SK-N-SH treated with all-trans-retinoic acid at 6 μM for 48 hours (cell line): ENCODE measurements at regions not wholly inside any gene's neighbourhood (a gene's known extent, or its start where the extent isn't known, plus 50 kb on each side); places are given as distances from the start of the nearest gene placed in this dataset.

Experiments used
- ATAC-seq: fragments of 200-7000 bp; cut with Tn5 transposase; 3 replicates; pipeline ENCODE4 v1.9.1; 2020; ENCODE audit warnings: mild to moderate bottlenecking, moderate library complexity
- ARNTL ChIP-seq: fragments of 450-650 bp; formaldehyde crosslinking; IDR thresholded peaks from 2 replicates; pipeline ENCODE4 v1.5.0; 2020; ENCODE audit warnings: low read depth, mild to moderate bottlenecking, moderate library complexity, borderline replicate concordance
- BACH2 ChIP-seq: fragments of 250-450 bp; sonication (Bioruptor Pico); IDR thresholded peaks from 2 replicates; pipeline ENCODE4 v1.9.0; 2021; ENCODE audit warnings: mild to moderate bottlenecking, borderline replicate concordance
- ESRRG ChIP-seq: fragments of 250-450 bp; sonication (Bioruptor Pico); IDR thresholded peaks from 2 replicates; pipeline ENCODE4 v1.6.1; 2021; ENCODE audit warnings: mild to moderate bottlenecking
- ISL1 ChIP-seq: fragments of 250-450 bp; sonication (Bioruptor Pico); IDR thresholded peaks from 2 replicates; pipeline ENCODE4 v2.1.2; 2022; ENCODE audit warnings: mild to moderate bottlenecking, moderate library complexity
- OSR1 ChIP-seq: fragments of 250-450 bp; sonication (Bioruptor Pico); IDR thresholded peaks from 2 replicates; pipeline ENCODE4 v1.8.0; 2022; ENCODE audit warnings: moderate library complexity, mild to moderate bottlenecking, inconsistent platforms
- PPARA ChIP-seq: fragments of 250-450 bp; sonication (Bioruptor Pico); IDR thresholded peaks from 2 replicates; pipeline ENCODE4 v1.5.0; 2020; ENCODE audit warnings: mild to moderate bottlenecking, borderline replicate concordance
- RARB ChIP-seq: fragments of 250-450 bp; sonication (Bioruptor Pico); IDR thresholded peaks from 2 replicates; pipeline ENCODE4 v1.8.0; 2021; ENCODE audit warnings: mild to moderate bottlenecking, moderate library complexity
- TCF4 ChIP-seq: fragments of 250-450 bp; sonication (Bioruptor Pico); IDR thresholded peaks from 2 replicates; pipeline ENCODE4 v1.8.0; 2021; ENCODE audit warnings: mild to moderate bottlenecking, moderate library complexity, borderline replicate concordance
- TOX ChIP-seq: fragments of 250-450 bp; sonication (Bioruptor Pico); IDR thresholded peaks from 2 replicates; pipeline ENCODE4 v1.8.0; 2021; ENCODE audit warnings: mild to moderate bottlenecking, moderate library complexity, borderline replicate concordance
- ZC3H10 ChIP-seq: fragments of 250-450 bp; sonication (Bioruptor Pico); IDR thresholded peaks from 2 replicates; pipeline ENCODE4 v1.5.1; 2021; ENCODE audit warnings: mild to moderate bottlenecking, moderate library complexity
- ZFP3 ChIP-seq: fragments of 250-450 bp; sonication (Bioruptor Pico); IDR thresholded peaks from 2 replicates; pipeline ENCODE4 v1.5.0; 2020; ENCODE audit warnings: mild to moderate bottlenecking, moderate library complexity
- ZFP30 ChIP-seq: fragments of 450-650 bp; formaldehyde crosslinking; IDR thresholded peaks from 2 replicates; pipeline ENCODE4 v1.5.0; 2022; ENCODE audit warnings: mild to moderate bottlenecking, moderate library complexity
- ZNF565 ChIP-seq: fragments of 450-650 bp; formaldehyde crosslinking; conservative IDR thresholded peaks from 2 replicates; pipeline ENCODE4 v1.5.0; 2020; ENCODE audit warnings: low read depth, mild to moderate bottlenecking, moderate library complexity
- ZNF70 ChIP-seq: fragments of 450-650 bp; formaldehyde crosslinking; IDR thresholded peaks from 2 replicates; pipeline ENCODE4 v1.5.0; 2020; ENCODE audit warnings: mild to moderate bottlenecking, moderate library complexity
- ZNF8 ChIP-seq: fragments of 450-650 bp; formaldehyde crosslinking; IDR thresholded peaks from 2 replicates; pipeline ENCODE4 v1.5.0; 2020; ENCODE audit warnings: mild to moderate bottlenecking, moderate library complexity
- TF ChIP-seq, protein P1 (sequence below): fragments of 250-450 bp; sonication (Bioruptor Pico); IDR thresholded peaks from 2 replicates; pipeline ENCODE4 v1.5.1; 2021; ENCODE audit warnings: mild to moderate bottlenecking, moderate library complexity
- TF ChIP-seq, protein P2 (sequence below): fragments of 250-450 bp; sonication (Bioruptor Pico); IDR thresholded peaks from 2 replicates; pipeline ENCODE4 v1.5.1; 2020; ENCODE audit warnings: low read depth, mild to moderate bottlenecking, moderate library complexity
- TF ChIP-seq, protein P3 (sequence below): fragments of 250-450 bp; sonication (Bioruptor Pico); IDR thresholded peaks from 2 replicates; pipeline ENCODE4 v1.8.0; 2020; ENCODE audit warnings: mild to moderate bottlenecking, moderate library complexity, borderline replicate concordance
- TF ChIP-seq, protein P4 (sequence below): fragments of 250-450 bp; sonication (Bioruptor Pico); IDR thresholded peaks from 2 replicates; pipeline ENCODE4 v1.5.0; 2020; ENCODE audit warnings: mild to moderate bottlenecking, moderate library complexity
- TF ChIP-seq, protein P5 (sequence below): fragments of 250-450 bp; sonication (Bioruptor Pico); IDR thresholded peaks from 2 replicates; pipeline ENCODE4 v1.8.0; 2021; ENCODE audit warnings: low read depth, mild to moderate bottlenecking, moderate library complexity, borderline replicate concordance

DNA sequence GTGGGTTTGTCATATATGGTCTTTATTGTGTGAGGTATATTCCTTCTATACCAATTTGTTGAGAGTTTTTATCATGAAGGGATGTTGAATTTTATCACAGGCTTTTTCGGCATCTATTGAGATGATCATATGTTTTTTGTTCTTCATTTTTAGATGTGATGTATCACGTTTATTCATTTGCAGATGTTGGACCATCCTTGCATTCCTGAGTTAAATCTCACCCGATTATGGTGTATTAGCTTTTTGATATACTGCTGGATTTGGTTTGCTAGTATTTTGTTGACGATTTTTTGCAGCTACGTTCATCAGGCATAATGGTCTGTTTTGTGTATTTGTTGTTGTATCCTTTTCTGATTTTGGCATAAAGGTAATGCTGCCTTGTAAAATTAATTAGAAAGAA, 311.0 kb downstream of the PTEN start:
- TF ChIP-seq TCF4 (no peak), ZFP30 (CRISPR knock-in tag) (no peak), TOX (CRISPR knock-in tag) (no peak), ZNF8 (CRISPR knock-in tag) (no peak), RARB (CRISPR knock-in tag) (no peak), ARNTL (CRISPR knock-in tag) (no peak), ZNF70 (CRISPR knock-in tag) (no peak), PPARA (no peak), ISL1 (CRISPR knock-in tag) (no peak), OSR1 (CRISPR knock-in tag) (no peak), ZNF565 (CRISPR knock-in tag) (no peak)
- TF ChIP-seq, protein P1, sequence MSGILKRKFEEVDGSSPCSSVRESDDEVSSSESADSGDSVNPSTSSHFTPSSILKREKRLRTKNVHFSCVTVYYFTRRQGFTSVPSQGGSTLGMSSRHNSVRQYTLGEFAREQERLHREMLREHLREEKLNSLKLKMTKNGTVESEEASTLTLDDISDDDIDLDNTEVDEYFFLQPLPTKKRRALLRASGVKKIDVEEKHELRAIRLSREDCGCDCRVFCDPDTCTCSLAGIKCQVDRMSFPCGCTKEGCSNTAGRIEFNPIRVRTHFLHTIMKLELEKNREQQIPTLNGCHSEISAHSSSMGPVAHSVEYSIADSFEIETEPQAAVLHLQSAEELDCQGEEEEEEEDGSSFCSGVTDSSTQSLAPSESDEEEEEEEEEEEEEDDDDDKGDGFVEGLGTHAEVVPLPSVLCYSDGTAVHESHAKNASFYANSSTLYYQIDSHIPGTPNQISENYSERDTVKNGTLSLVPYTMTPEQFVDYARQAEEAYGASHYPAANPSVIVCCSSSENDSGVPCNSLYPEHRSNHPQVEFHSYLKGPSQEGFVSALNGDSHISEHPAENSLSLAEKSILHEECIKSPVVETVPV (CRISPR knock-in tag): no peak
- TF ChIP-seq, protein P2, sequence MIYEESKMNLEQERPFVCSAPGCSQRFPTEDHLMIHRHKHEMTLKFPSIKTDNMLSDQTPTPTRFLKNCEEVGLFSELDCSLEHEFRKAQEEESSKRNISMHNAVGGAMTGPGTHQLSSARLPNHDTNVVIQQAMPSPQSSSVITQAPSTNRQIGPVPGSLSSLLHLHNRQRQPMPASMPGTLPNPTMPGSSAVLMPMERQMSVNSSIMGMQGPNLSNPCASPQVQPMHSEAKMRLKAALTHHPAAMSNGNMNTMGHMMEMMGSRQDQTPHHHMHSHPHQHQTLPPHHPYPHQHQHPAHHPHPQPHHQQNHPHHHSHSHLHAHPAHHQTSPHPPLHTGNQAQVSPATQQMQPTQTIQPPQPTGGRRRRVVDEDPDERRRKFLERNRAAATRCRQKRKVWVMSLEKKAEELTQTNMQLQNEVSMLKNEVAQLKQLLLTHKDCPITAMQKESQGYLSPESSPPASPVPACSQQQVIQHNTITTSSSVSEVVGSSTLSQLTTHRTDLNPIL (CRISPR knock-in tag): no peak
- TF ChIP-seq, protein P3, sequence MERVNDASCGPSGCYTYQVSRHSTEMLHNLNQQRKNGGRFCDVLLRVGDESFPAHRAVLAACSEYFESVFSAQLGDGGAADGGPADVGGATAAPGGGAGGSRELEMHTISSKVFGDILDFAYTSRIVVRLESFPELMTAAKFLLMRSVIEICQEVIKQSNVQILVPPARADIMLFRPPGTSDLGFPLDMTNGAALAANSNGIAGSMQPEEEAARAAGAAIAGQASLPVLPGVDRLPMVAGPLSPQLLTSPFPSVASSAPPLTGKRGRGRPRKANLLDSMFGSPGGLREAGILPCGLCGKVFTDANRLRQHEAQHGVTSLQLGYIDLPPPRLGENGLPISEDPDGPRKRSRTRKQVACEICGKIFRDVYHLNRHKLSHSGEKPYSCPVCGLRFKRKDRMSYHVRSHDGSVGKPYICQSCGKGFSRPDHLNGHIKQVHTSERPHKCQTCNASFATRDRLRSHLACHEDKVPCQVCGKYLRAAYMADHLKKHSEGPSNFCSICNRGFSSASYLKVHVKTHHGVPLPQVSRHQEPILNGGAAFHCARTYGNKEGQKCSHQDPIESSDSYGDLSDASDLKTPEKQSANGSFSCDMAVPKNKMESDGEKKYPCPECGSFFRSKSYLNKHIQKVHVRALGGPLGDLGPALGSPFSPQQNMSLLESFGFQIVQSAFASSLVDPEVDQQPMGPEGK (CRISPR knock-in tag): no peak
- TF ChIP-seq, protein P4, sequence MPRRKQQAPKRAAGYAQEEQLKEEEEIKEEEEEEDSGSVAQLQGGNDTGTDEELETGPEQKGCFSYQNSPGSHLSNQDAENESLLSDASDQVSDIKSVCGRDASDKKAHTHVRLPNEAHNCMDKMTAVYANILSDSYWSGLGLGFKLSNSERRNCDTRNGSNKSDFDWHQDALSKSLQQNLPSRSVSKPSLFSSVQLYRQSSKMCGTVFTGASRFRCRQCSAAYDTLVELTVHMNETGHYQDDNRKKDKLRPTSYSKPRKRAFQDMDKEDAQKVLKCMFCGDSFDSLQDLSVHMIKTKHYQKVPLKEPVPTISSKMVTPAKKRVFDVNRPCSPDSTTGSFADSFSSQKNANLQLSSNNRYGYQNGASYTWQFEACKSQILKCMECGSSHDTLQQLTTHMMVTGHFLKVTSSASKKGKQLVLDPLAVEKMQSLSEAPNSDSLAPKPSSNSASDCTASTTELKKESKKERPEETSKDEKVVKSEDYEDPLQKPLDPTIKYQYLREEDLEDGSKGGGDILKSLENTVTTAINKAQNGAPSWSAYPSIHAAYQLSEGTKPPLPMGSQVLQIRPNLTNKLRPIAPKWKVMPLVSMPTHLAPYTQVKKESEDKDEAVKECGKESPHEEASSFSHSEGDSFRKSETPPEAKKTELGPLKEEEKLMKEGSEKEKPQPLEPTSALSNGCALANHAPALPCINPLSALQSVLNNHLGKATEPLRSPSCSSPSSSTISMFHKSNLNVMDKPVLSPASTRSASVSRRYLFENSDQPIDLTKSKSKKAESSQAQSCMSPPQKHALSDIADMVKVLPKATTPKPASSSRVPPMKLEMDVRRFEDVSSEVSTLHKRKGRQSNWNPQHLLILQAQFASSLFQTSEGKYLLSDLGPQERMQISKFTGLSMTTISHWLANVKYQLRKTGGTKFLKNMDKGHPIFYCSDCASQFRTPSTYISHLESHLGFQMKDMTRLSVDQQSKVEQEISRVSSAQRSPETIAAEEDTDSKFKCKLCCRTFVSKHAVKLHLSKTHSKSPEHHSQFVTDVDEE (CRISPR knock-in tag): no peak
- TF ChIP-seq, all 23 proteins: peak for 0
- ATAC-seq: no peak

DNA sequence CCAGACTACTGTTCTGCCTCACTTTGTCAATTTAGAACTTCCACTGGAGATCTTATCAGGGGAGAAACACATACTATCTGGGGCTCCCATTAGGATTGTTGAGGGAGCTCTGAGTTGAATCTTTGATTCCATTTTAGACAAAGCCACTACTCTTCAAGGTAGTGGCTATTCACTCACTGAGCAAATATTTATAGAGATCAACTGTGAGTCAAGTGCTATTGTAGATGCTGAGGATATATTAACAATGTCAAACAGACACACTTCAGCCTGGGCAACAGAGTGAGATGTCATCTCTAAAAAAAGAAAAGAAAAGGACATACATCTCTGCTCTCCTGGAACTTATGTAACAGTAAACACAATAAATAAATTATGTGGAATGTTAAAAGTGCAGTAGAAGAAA, 315.3 kb downstream of the PTEN start:
- no peak for ATAC-seq
- TF ChIP-seq ARNTL (CRISPR knock-in tag) (no peak), ZFP3 (no peak), ESRRG (no peak), TCF4 (no peak), ZC3H10 (CRISPR knock-in tag) (no peak), ZNF70 (CRISPR knock-in tag) (no peak), ZFP30 (CRISPR knock-in tag) (no peak)
- TF ChIP-seq, protein P3 (CRISPR knock-in tag): no peak

DNA sequence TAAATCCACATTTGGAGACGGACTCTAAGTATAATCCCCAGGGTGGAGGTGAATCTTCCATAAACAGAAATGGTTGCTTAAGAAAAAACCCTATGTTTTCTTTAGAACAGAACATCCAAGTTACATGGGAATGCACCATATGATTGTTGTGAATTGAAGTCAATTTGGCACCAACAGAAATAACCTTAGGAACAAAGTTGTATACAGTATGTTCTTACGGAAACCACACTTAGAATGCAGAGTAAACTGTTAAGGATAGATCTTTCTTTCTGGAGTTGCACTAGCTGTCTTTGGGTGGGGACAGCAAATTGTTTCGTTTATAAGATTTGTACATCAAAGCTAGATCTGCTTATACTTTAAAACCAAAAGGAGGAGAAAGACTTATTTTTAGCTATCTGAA, 316.4 kb downstream of the PTEN start:
- no peak for ATAC-seq
- TF ChIP-seq TOX (CRISPR knock-in tag) (no peak), ISL1 (CRISPR knock-in tag) (no peak), ARNTL (CRISPR knock-in tag) (no peak), ZNF565 (CRISPR knock-in tag) (no peak), BACH2 (no peak)
- TF ChIP-seq, protein P4 (CRISPR knock-in tag): no peak
- TF ChIP-seq, protein P5, sequence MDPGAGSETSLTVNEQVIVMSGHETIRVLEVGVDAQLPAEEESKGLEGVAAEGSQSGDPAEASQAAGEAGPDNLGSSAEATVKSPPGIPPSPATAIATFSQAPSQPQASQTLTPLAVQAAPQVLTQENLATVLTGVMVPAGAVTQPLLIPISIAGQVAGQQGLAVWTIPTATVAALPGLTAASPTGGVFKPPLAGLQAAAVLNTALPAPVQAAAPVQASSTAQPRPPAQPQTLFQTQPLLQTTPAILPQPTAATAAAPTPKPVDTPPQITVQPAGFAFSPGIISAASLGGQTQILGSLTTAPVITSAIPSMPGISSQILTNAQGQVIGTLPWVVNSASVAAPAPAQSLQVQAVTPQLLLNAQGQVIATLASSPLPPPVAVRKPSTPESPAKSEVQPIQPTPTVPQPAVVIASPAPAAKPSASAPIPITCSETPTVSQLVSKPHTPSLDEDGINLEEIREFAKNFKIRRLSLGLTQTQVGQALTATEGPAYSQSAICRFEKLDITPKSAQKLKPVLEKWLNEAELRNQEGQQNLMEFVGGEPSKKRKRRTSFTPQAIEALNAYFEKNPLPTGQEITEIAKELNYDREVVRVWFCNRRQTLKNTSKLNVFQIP (CRISPR knock-in tag): no peak
- TF ChIP-seq, protein P2 (CRISPR knock-in tag): no peak
- TF ChIP-seq, protein P1 (CRISPR knock-in tag): no peak
